Psoas muscle (tissue), 7 donors: ENCODE measurements at regions not wholly inside any gene's neighbourhood (a gene's known extent, or its start where the extent isn't known, plus 50 kb on each side); places are given as distances from the start of the nearest gene placed in this dataset.

Experiments used
- ATAC-seq, 4 donors: fragments of 200-7000 bp; cut with Tn5 transposase; one replicate each; pipeline ENCODE4 v1.9.1; 2020; ENCODE audit warnings: moderate library complexity in 3 of 4, mild to moderate bottlenecking in 2 of 4
- DNase-seq, 2 donors: peaks; one replicate each; pipeline ENCODE4 v3.0.0-alpha.2; 2020
- H3K27ac ChIP-seq: fragments of 200-600 bp; one replicate; pipeline ENCODE4 v1.8.0; 2022
- H3K27me3 ChIP-seq, 3 donors: fragments of 200-600 bp in 1 of 3; one replicate each; pipeline versions ENCODE4 v1.6.1 to v1.8.0; 2013 to 2022; ENCODE audit warnings: low read length in 2 of 3, mild to moderate bottlenecking in 2 of 3, moderate library complexity in 1 of 3; ENCODE audit not compliant: insufficient read depth in 3 of 3
- H3K36me3 ChIP-seq, 2 donors: fragments of 200-600 bp in 1 of 2; one replicate each; pipeline versions ENCODE4 v1.6.1 to v1.8.0; 2013 to 2022; ENCODE audit warnings: low read depth in 1 of 2, mild to moderate bottlenecking in 1 of 2, moderate library complexity in 1 of 2; ENCODE audit not compliant: insufficient read depth in 1 of 2
- H3K4me1 ChIP-seq: fragments of 200-600 bp; one replicate; pipeline ENCODE4 v1.8.0; 2022
- H3K4me3 ChIP-seq: fragments of 200-600 bp; one replicate; pipeline ENCODE4 v1.8.0; 2022; ENCODE audit warnings: mild to moderate bottlenecking
- H3K9me3 ChIP-seq: fragments of 200-600 bp; one replicate; pipeline ENCODE4 v1.8.0; 2022
- WGBS, 3 donors: extraction: QIAGEN DNeasy Blood & Tissue Kit; methylation state at CpG; one replicate each; pipeline versions ENCODE4 v1.1.6 to v1.1.7; 2013; 5-methylcytosine and 5-hydroxymethylcytosine counted together
- intact Hi-C, 2 donors: fragments of 100-400 bp; cut with DNase I; formaldehyde crosslinking; loops; one replicate each; pipeline versions ENCODE4 v1.11.0 to v1.14.2; 2022
- TF ChIP-seq, protein P1 (sequence below): fragments of 200-600 bp; IDR thresholded peaks from one replicate; pipeline ENCODE4 v1.8.0; 2022; ENCODE audit warnings: antibody characterized with exemption
- donor health status: healthy with polysubstance abuse.
- donor health status: DM: no; HTN: no; CAD: no; lungs with moderate emphysema.
- donor health status: Bipolar disorder and iron deficiency.
- donor health status: healthy.
- donor health status: DM: yes; HTN: yes; CAD: no.
- donor health status: DM: no; HTN: no; CAD: no.
- donor health status: DM: yes; HTN: yes; CAD: no.

DNA sequence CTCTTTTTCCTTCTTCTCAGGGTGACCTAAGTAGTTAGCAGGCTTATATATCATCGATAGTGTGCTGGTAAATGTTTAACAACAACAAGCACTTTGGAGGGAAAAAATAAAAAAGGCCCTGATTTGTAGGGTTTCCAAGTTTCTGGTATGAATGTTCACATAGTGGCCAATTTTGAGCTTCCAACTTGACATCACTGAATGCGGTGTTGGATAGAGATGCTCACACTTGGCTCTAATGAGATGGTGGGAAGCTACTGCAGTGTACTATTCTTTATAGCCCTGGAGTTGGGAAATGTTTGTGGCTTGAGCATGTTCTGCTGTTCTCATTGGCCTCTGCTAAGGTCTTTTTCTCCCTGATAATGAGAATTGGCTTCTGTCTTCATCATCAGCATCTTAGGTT lies 875.3 kb downstream of the PCDH7 start:
- ATAC-seq (no peak), DNase-seq (no peak)
- TF ChIP-seq, protein P1, sequence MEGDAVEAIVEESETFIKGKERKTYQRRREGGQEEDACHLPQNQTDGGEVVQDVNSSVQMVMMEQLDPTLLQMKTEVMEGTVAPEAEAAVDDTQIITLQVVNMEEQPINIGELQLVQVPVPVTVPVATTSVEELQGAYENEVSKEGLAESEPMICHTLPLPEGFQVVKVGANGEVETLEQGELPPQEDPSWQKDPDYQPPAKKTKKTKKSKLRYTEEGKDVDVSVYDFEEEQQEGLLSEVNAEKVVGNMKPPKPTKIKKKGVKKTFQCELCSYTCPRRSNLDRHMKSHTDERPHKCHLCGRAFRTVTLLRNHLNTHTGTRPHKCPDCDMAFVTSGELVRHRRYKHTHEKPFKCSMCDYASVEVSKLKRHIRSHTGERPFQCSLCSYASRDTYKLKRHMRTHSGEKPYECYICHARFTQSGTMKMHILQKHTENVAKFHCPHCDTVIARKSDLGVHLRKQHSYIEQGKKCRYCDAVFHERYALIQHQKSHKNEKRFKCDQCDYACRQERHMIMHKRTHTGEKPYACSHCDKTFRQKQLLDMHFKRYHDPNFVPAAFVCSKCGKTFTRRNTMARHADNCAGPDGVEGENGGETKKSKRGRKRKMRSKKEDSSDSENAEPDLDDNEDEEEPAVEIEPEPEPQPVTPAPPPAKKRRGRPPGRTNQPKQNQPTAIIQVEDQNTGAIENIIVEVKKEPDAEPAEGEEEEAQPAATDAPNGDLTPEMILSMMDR = no peak
- Histone ChIP-seq H3K27ac (no peak overlapping the region), H3K9me3 (no peaks in the 10 kb centered on the region), H3K27me3 (no peaks in the 10 kb centered on the region), H3K36me3 (no peaks in the 10 kb centered on the region), H3K4me3 (no peak overlapping the region), H3K4me1 (no peaks in the 10 kb centered on the region)
- 18 to 45% (median 24%) methylated on average over 2 of the region's 2 CpGs for WGBS, 3 donors
- intact Hi-C loops = no loop called here

DNA sequence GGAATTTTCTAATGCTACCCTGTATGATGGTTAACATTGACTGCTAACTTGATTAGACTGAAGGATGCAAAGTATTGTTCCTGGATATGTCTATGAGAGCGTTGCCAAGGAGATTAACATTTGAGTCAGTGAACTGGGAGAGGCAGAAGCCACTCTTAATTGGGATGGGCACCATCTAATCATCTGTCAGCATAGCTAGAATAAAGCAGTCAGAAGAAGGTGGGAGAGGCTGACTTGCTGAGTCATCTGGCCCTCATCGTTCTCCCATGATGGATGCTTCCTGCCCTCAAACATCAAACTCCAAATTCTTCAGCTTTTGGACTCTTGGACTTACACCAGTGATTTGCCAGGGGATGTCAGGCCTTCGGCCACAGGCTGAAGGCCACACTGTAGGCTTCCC lies 878.5 kb downstream of the PCDH7 start:
- no peak for ATAC-seq
- no peaks in the 10 kb centered on the region for H3K27me3 ChIP-seq
- 81 to 82% (median 82%) methylated on average over 3 of the region's 3 CpGs for WGBS, 3 donors
- TF ChIP-seq, protein P1 = no peak
- no peak overlapping the region for H3K27ac ChIP-seq
- no peaks in the 10 kb centered on the region for H3K4me1 ChIP-seq
- no peaks in the 10 kb centered on the region for H3K36me3 ChIP-seq
- no peaks in the 10 kb centered on the region for H3K9me3 ChIP-seq
- H3K4me3 ChIP-seq = no peak overlapping the region
- intact Hi-C loops = no loop called here
- DNase-seq = no peak

DNA sequence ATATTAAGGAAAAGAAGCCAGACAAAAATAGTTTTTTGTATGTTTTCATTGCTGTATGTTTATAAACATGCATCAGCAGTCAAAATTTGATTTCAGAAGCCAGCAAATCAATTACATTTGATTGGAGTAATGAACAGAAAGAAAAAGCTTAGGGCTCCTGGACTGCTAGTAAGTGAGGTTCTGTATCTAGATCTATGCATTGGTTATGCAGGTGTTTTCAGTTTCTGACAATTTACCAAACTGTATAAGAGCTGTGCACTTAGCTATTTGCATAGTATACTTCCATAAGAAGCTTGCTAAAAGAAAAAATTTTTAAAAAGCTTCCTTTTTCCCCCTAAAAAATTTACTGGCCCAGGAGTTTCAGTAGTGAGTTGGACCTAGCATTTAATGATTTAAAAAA lies 881.6 kb downstream of the PCDH7 start:
- TF ChIP-seq, protein P1 = no peak
- no peak for DNase-seq
- no peak for ATAC-seq
- Histone ChIP-seq H3K27ac (no peak overlapping the region), H3K4me3 (no peak overlapping the region), H3K4me1 (no peaks in the 10 kb centered on the region), H3K27me3 (no peaks in the 10 kb centered on the region), H3K36me3 (no peaks in the 10 kb centered on the region), H3K9me3 (no peaks in the 10 kb centered on the region)
- intact Hi-C loops = no loop called here

DNA sequence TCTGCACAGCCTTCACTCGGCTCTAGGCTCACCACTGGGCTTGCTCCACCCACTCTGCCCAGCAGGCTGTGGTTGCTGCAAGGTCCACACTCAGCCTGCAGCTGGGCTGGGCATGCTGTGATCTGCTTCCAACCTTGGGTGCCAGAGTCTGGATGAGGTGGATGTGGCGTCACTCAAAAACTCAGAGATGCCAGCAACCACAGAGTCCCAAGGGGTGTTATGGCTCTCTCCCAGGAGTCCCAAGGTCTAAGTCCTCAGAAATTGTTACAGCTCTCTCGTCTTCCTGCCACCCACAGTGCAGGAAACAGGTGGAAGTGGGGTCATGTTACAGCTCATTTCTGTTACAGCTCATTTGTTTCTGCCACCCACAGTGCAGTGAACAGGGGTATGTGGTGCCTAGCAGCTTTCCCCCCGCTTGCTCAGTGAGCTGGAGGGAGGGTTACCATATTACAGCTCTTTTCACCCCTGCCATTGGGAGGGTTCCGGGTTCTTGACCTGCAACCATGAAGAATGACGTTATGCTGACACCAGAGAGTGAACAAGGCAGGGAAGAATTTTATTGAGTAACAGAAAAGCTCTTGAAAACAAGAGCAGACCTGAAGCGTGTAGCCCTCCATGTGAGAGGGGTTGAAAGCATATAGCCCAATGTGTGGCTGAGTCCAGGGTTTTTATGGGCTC lies 893.9 kb downstream of the PCDH7 start:
- 30 to 49% (median 32%) methylated on average over 7 of the region's 7 CpGs for WGBS, 3 donors
- Histone ChIP-seq H3K27ac (no peak overlapping the region), H3K9me3 (no peaks in the 10 kb centered on the region), H3K4me3 (no peak overlapping the region), H3K27me3 (no peaks in the 10 kb centered on the region), H3K4me1 (no peaks in the 10 kb centered on the region), H3K36me3 (no peaks in the 10 kb centered on the region)
- ATAC-seq (peak; percentile 73 to 91 (median 81)), DNase-seq (peak; percentile 25 to 48)
- intact Hi-C loops = no loop called here
- TF ChIP-seq, protein P1 = no peak

DNA sequence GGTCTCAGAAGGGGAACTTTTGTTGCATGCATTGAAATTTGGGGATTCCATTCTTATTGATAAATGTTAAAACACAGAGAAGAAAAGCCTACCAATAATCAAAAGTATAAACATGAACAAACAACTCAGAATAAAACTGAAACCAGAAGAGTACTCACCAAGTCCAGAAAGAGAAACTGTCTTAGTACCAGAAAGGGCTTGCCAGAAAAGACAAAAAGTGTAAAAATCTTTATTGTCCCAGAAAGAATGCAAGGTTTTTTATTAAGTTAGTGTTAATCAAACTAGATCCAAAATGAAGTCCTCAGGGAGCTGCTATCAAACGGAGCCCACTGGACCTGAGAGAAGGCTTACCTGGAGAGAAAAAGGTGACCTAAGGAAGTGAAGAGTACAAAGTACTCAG lies 897.5 kb downstream of the PCDH7 start:
- H3K27ac ChIP-seq = no peak overlapping the region
- H3K4me1 ChIP-seq = no peaks in the 10 kb centered on the region
- no peaks in the 10 kb centered on the region for H3K36me3 ChIP-seq
- no peaks in the 10 kb centered on the region for H3K27me3 ChIP-seq
- 59 to 81% (median 66%) methylated on average over 1 of the region's 1 CpG for WGBS, 3 donors
- no peak overlapping the region for H3K4me3 ChIP-seq
- no peaks in the 10 kb centered on the region for H3K9me3 ChIP-seq
- no peak for ATAC-seq
- no peak for DNase-seq
- TF ChIP-seq, protein P1 = no peak
- intact Hi-C loops = no loop called here
